Left lobe of liver (tissue), 2 donors: ENCODE measurements at regions not wholly inside any gene's neighbourhood (a gene's known extent, or its start where the extent isn't known, plus 50 kb on each side); places are given as distances from the start of the nearest gene placed in this dataset.
A peak's percentile ranks its signal among the peaks of the same experiment; 100 is the strongest.
"Not testable (repeated sequence)": the region's sequence is repeated elsewhere in the genome, so short reads cannot be mapped to it uniquely, and the experiment has no call there.

Source experiments
- ATAC-seq: fragments of 200-7000 bp; cut with Tn5 transposase; one replicate; pipeline ENCODE4 v1.9.1; 2020; ENCODE audit warnings: mild to moderate bottlenecking, moderate library complexity
- DNase-seq: peaks from one replicate; pipeline ENCODE4 v3.0.0-alpha.2; 2020; ENCODE audit warnings: low spot score
- donor health status: DM: no; HTN: no; CAD: no; lungs with moderate emphysema.
- donor health status: DM: no; HTN: yes; CAD: no.

DNA sequence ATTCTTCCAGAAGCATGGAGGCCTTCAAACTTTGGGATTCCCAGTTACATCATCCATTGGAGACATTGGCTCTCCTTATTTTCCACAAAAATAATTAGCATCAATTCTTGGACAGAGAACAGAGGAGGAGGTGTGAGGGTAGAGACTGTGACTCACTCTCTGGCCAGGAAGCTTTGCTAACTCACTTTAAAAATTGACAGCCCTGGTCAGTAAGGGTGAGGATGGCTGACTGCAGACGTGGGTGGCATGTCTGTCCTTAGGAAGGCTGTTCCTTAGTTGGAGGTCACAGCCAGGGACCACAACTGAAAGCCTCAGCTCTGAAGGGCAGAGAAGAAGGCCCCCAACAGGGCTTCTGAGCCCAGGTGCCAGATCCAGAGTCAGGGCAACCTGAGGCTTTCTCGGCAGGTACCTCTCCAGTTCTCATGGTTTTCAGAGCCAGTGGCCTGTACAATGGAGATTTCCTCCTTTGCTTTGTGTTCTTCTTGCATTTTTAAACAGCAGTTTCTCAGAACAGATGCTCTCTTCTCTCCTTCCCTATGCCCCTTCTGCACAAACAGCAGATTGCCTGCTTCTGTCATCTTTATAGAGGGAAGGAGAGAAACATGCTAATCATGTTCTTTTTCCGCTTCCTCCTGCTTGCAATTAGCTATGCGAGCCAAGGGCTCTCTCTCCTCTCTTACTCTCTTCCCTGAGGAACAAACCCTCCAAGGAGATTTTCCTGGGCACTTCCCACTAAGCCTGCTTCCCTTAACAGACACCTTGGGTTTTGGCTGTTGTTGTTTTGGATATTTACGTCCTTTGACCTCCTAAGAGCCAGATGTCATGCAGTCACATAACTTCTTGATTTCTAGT is 92.5 kb upstream of the ZNF366 start:
- DNase-seq (no peak), ATAC-seq (no peak)

DNA sequence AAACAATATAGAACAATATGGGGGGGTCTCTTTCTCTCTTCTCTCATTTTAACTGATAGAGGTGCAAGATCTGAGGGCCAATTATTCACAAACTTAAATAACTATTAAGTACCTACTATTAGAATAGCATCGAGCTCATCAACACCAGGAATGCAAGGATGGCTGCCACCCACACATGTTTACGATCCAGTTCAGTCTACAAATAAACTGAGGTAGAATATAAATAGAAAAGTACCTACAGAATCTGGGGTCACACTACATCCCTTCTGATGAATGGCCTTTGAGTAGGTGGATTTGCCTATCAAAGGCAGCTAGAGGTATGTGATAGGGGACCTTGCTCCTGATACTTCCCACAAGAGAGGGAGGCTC is 91.8 kb upstream of the ZNF366 start:
- DNase-seq, result no peak
- no peak for ATAC-seq

DNA sequence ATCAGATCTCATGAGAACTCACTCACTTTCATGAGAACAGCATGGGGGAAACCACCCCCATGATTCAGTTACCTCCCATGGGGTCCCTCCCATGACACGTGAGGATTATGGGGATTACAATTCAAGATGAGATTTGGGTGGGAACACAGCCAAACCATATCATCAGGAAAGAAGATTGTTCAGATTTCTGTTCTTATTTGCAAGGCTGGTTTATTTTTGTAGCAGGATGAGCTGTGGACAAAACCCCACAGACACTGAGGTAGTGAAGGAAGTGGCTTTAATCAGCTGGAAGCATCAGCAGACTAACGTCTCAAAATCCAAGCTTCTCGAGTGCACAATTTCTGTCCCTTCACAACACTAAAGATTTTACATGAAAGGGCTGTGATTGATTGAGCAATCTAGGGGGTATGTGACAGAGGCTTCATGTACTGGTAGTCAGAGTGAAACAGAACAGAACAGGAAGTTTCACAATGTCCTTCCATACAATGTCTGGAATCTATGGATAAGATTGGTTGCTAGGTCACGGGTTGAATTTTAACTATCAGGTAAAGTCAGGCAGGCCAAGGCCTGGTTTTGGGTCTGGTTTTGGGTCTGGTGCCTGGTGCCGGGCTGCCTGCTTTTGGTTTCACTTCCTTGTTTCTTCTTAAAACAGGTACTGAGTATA is 91.3 kb upstream of the ZNF366 start:
- DNase-seq, result no peak
- ATAC-seq, result no peak

DNA sequence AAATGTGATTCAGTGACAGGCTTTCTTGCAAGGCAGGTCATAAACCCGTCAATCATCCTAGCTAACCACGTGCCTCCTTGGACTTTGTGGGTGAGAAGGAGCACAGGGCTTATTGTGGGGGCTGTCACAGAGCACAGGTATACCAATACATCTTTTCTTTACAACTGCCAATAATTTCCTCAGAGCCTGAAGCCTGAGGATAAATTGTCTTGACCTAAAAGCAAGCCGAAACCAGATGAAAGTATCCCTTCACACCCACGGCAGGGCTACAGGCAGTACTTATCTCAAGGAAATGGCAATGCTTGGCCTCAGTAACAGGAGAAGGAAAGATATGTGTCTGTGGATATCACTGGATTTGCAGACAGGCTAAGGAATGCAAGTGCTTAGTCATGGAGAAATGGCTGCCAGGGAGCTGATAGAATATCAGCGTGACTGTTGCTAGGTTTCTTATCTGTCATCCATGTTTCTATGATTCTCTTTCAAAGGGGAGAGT is 90.3 kb upstream of the ZNF366 start:
- peak; percentile 55 for ATAC-seq

DNA sequence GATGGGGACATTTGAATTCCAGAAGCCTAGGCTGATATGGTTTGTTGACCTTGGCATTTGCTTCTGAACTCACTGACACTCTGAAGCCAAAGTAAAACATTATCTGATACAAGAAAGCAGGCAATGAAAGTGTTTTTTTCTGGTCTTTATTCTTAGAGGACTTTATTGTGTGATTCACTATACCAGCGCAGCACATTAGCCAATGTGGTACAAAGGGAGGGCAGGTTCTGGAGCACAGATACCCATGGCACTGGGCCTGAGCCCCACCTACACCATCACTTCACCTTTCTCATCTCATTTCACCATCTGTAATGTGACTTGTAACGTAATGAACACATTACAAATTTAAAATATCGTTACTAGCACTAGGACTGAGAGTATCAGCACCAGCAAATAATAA is 89.7 kb upstream of the ZNF366 start:
- DNase-seq, result no peak
- ATAC-seq, result peak; percentile 26

More for the DNA sequence above, 90.3 kb upstream of the ZNF366 start:
- DNase-seq, result no peak

DNA sequence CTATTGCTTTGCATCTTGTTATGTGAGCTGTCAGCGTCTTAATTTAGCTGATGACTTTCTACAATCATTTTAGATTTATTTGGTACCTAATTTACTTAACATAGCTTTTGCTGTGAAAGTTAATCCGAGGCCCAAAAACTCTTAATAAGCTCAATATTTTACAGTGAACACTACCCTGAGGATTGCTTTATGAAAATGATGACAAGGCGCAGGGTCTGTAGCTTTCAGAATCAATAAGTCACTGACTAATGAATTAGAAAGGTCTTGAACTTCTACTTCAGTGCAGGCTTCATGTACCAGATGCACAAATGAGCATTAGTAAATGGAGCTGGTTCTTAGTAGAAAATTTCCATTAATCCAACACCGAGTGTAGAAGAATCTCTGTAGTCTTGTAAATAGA is 81.4 kb upstream of the ZNF366 start:
- DNase-seq (no peak), ATAC-seq (no peak)

DNA sequence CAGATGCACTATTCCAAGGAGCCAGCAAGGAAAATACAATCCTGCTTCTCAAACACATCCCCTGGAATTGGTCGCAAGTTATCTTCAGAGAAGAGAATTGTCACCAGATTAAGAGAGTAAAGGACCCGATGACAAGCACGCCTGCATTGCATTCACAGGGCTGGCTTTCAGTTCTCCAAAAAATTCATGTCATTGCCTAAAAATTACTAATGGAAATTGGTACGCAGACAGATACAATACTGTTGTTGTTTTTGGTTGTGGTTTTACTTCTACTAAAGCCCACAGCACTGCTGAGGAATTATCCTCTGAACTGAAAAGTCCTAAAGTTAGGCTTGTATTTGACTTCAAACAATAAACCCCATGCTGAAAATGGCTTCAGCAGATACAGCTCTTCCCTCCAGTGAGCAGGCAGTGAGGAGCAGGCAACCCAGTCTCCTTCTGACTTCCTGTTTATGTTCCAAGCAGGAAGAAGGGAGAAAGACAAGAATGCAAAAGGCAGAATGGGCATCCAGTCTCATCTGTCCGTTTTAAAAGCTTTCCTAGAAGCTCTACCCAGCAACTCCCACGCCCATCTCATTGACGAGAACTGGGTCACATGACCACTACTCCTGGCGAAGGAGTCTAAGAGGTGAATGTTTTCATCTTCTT is 80.6 kb upstream of the ZNF366 start:
- DNase-seq (no peak), ATAC-seq (no peak)

DNA sequence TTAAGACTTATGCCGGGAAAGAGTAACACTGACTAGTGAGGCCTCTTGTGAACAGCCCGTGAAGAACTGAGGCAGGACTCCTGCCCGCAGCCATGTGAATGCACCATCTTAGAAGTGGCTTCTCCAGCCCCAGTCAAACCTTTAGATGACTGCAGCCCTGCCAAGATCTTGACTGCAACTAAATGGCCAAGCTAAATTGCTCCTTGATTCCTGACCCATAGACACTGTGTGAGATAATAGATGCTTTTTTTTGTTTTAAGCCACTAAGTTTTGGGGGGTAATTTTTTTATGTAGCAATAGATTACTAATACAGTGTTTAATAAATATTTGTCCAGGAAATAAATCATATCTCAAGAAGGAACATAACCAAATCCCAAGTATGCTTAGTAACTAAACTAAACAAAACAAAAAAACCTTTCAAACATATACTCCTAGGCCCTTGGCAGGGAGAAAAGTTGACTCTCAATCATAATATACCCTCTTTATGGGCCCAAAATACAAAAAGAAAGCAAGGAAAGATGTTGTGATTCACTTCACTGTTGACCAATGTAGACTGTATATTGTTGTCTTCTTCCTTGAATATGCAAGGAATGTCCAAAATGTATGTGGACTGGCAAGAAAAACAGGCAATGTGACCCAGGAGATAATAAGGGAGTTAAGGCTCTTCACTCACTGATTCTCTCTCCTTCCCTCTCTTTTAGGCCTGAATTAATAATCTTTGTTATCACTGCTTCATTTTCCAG is 79.7 kb upstream of the ZNF366 start:
- no peak for ATAC-seq
- DNase-seq, result no peak

DNA sequence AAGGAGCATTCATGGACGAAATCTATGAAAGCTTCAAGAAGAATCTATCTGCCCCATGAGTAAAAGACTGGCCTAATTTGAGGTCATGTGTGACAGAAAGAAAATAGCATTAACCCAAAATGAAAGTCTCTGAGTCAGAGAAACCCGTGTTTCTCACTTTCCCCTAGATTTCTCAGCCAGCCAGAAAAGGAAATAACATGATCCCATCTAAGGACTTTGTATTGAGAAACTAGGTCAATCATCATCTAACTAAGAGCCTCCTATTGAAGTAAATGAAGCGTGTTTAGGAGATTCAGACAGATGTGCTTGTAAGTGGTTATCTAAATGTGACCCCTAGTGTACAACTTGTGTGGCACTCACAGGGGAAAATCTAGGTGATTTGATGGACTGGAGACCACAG is 77.3 kb upstream of the ZNF366 start:
- ATAC-seq (no peak), DNase-seq (no peak)

DNA sequence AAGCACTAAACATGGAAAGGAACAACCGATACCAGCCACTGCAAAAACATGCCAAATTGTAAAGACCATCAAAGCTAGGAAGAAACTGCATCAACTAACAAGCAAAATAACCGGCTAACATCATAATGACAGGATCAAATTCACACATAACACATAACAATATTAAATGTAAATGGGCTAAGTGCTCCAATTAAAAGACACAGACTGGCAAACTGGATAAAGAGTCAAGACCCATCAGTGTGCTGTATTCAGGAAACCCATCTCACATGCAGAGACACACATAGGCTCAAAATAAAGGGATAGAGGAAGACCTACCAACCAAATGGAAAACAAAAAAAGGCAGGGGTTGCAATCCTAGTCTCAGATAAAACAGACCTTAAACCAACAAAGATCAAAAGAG is 72.1 kb upstream of the ZNF366 start:
- not testable (repeated sequence) for ATAC-seq, DNase-seq

DNA sequence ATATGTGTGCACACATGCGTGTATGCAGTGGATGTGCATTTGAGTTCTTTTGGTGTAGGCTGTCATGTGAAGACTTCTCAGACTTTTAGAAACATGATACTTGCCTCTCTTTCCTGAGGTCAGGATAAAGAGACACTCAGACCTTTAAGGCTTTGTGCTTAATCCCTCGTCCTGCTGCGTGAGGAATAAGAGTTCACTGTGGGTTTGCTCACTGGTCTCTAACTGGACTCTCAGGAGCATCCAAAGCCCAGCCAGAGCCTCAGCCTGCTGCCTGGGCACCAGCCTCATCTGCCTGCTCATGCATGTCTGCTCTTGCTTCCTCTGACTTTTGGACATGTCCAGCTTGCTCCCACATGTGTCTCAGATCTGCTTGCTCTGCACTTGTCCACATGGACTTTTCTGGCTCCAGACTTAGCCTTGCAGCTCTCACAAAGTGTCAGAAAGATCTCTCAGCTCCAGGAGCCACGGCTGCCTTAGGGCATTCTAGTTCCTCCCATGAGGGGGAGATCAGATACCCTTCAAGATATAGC is 65.1 kb upstream of the ZNF366 start:
- ATAC-seq (no peak), DNase-seq (no peak)

DNA sequence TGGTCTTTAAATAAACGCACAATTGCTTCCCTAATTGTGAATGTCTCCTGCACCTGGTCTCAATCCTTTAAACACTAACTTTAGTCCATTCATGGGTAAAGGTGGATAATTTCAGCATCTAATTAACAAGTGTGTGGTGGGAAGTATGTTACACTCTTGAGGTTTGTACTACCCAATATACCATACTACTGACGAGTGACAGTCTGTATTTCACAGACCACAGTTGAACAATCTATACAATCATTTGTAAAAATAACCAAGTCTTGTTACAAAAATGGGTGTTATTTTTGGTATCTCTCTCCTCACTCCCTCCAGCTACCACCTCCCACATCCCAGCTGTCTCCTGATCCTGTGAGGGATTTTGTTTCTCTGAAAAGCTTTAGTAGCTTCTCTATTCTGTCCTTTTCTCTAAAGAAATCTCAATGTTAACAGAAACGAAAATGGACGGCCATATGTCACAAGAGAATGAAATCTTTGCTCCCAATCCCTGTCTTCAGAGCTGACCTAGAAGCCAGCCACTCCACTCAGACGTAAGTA is 62.3 kb upstream of the ZNF366 start:
- ATAC-seq, result no peak
- DNase-seq, result no peak

DNA sequence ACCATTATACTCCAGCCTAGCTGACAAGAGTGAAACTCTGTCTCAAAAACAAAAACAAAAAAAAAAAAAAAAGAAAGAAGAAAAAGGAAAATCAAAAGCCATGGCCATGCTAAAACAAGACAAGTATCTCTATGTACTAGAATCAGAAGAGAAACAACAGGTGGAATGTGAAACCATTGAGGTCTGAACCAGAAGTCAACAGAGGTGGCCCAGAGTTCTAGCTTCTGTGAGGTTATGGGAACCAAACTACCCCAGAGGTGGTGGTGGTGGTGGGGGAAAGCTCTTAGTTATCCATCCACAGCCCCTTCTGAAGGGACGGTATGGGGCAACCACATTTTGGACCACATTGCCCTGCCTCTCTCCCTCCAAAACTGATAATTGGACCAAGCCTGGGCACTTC is 59.5 kb upstream of the ZNF366 start:
- ATAC-seq (no peak), DNase-seq (no peak)

DNA sequence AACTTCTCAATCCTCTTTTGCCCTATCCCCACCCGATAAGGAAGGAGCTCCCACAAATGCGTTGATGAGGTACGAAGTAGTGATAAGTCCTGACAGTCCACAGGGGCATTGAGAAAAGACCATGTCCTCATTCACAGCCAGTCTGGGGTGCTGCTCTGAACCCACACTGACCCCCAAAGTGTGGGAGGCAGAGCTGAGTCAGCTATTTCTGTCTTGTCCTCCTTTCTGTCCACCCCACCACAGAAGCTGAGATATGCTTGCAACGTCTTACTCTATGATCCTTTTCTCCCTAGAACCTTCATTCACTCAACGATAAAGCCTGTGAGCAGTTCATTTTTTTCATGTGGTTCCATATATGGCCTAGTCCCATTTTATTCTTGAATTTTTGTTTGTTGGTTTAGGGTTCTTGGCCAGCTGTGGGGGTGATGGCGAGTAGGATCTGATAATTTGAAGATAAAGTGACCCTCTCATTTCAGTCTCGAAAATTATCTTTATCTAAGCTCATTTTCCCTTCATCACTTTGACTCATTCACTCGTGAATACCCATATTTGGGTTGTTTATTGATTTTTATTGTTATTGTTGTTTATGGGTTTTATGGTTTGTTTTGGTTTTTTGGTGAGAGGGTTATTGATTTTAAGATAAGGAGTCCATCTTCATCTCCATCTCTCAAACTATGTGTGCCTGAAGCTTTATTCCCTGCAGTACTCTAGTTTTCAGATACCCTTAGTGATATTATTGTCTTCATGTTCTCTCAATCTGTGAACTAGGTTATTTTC is 58.5 kb upstream of the ZNF366 start:
- no peak for ATAC-seq
- no peak for DNase-seq

DNA sequence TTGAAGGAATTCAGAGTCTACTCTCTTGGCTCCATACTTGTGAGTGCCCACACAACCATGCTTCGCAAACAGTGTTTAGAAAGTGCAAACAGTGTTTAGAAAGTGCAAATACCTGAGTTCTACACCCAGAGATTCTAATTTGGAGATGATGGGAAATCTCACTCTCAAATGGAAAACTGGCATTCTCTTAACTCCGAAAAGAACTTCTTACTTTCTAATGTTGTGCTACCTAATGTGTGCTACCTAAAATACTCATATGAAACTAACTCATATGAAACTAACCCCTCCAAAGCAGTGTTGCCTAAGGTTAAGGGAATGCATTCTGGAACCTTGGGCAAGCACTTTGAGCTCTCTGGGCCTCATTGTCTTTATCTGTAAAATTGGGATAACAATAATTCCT is 55.5 kb upstream of the ZNF366 start:
- DNase-seq, result no peak
- no peak for ATAC-seq

DNA sequence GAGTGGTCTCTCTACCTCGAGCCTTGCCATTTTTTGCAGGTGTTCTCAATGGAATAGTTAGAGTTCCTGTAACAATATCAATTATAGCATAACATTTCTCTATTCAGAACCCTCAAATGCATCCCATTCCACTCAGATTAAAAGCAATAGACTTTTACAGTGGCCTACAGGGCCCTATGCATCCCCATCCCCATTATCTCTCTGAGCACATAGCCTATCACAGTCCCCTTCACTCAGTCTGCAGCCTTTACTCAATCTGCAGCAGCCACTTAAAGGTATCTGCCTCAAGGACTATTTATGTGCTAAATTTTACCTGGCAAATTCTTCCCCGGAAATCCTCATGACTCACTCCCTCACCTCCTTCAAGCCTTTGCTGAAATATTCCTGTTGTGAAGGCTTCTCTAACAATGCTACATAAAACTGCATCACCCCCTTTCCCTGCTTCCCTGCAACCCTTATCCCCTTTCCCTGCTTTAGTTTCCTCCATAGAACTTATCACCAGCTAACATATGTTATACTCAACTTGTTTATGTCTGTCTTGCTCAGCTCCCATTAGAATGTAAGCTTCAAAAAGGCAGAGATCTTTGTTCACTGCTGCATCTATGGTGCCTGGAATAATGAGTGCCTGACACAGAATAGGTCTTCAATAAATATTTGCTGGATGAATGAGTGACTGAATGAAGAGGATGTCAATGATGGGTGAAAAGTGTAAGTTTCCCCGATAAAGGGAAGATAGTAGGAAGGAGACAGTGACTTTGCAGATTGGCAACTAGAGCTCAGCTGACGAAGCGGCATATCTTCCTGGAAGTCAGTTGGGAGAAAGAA is 54.1 kb upstream of the ZNF366 start:
- no peak for DNase-seq
- no peak for ATAC-seq

DNA sequence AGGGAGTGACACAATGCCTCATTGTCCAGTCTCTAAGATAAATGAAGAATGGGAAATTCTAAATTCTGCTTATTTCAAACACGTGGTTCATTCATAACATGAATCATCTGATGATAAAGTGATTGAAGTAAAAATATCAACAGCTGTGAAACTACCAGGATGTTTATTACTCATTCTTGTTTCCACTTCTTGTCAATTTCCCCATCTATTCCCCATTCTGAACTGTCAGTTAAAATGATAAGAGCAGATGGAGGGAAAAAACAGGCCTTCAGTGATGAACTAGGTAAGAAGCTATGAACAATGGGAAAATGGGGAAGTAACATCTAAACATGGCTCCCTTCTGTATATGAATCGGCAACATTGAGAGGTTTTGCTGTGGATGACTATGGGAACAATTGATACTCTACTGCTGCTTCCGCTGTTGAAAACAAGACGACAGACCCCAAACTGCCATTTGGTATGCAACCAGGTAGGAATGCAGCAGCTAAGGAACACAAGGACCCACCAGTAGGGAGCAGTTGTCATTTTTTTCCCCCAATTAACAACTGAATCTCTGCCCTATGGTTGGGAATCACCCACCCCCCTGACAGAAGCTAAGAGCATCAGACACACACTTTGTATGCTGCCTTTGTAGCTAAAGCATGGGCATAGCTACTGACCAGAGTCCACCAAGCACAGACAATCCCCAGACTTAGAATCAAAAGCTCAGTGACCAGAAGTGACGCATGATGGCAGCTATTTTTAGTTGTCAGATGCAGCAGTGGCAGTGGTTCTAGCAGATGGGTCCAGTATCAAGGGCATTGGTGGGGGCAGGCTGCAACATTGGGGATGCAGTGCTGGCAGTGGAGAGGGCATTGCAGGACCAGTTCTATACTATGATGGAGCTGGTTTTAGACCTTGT is 52.9 kb upstream of the ZNF366 start:
- ATAC-seq (no peak), DNase-seq (no peak)

DNA sequence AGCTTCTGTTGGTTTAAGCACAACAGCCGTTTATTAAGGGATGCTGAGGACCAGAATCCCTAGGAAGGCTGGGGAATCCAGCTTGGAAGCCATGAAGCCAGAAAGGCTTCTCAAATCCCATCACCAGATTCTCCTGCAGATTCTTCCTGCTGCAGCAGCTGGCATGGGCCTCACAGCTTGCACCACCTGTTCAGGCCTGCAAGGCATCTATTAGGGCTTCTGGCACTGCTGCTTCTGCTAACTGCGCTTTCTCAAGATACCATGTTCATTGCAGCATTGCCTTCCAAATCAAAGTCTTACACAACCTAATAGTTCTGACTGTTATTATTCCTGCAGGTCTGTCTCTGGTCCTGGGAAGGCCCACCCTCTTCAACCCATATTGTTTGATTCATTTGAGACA is 51.2 kb upstream of the ZNF366 start:
- DNase-seq (no peak), ATAC-seq (no peak)
